CD14-positive monocyte (primary cell): ENCODE measurements at regions not wholly inside any gene's neighbourhood (a gene's known extent, or its start where the extent isn't known, plus 50 kb on each side); places are given as distances from the start of the nearest gene placed in this dataset.

Experiments used
- DNase-seq, 3 donors: peaks; one replicate each; pipeline ENCODE4 v3.0.0-alpha.2; 2011 to 2022
- H2AFZ ChIP-seq: 2 replicates; pipeline ENCODE4 v1.6.0; 2012; ENCODE audit warnings: mild to moderate bottlenecking, low read depth, low read length, inconsistent platforms; ENCODE audit not compliant: insufficient read depth, poor library complexity, severe bottlenecking
- H3K27ac ChIP-seq, 2 donors: 1 replicate in 1 of 2; 2 replicates in 1 of 2; pipeline ENCODE4 v1.5.1; 2012 to 2013; ENCODE audit warnings: low read length in 2 of 2, control low read depth in 1 of 2, inconsistent platforms in 1 of 2, low read depth in 1 of 2, mild to moderate bottlenecking in 1 of 2
- H3K27me3 ChIP-seq, 2 donors: one replicate each; pipeline versions ENCODE4 v1.6.0 to v1.6.1; 2011 to 2013; ENCODE audit warnings: low read length in 2 of 2; ENCODE audit not compliant: control insufficient read depth in 2 of 2, insufficient read depth in 2 of 2
- H3K36me3 ChIP-seq, 2 donors: replicated peaks in 1 of 2; 1 replicate in 1 of 2; 2 replicates in 1 of 2; pipeline versions ENCODE4 v1.5.1 to v1.6.1; 2012 to 2013; ENCODE audit warnings: low read length in 2 of 2, control low read depth in 1 of 2, inconsistent platforms in 1 of 2, mild to moderate bottlenecking in 1 of 2; ENCODE audit not compliant: insufficient read depth in 2 of 2, control insufficient read depth in 1 of 2
- H3K4me1 ChIP-seq, 2 donors: 1 replicate in 1 of 2; 2 replicates in 1 of 2; pipeline versions ENCODE4 v1.5.1 to v1.6.1; 2012 to 2013; ENCODE audit warnings: low read length in 2 of 2, control low read depth in 1 of 2, inconsistent platforms in 1 of 2, mild to moderate bottlenecking in 1 of 2, moderate library complexity in 1 of 2; ENCODE audit not compliant: insufficient read depth in 2 of 2, control insufficient read depth in 1 of 2
- H3K4me2 ChIP-seq: replicated peaks from 2 replicates; pipeline ENCODE3; 2012; ENCODE audit warnings: low read length, moderate library complexity, mild to moderate bottlenecking; ENCODE audit not compliant: poor library complexity, severe bottlenecking; ENCODE audit errors: extremely low read depth
- H3K4me3 ChIP-seq, 3 experiments: fragments of 200-600 bp in 1 of 3; sonication (generic) in 1 of 3; replicated peaks in 1 of 3; 1 replicate in 2 of 3; 2 replicates in 1 of 3; pipeline ENCODE4 v1.5.1; 2011 to 2013; ENCODE audit warnings: low read length in 3 of 3, mild to moderate bottlenecking in 3 of 3, control low read depth in 2 of 3, low read depth in 2 of 3, inconsistent platforms in 1 of 3, moderate library complexity in 1 of 3
- H3K79me2 ChIP-seq: 2 replicates; pipeline ENCODE4 v1.6.0; 2012; ENCODE audit warnings: mild to moderate bottlenecking, control low read depth, inconsistent platforms, low read length, moderate library complexity; ENCODE audit not compliant: insufficient read depth
- H3K9ac ChIP-seq: 2 replicates; pipeline ENCODE4 v1.6.0; 2017; ENCODE audit warnings: low read length, mild to moderate bottlenecking; ENCODE audit not compliant: insufficient read depth, poor library complexity, severe bottlenecking
- H3K9me3 ChIP-seq, 2 donors: replicated peaks in 1 of 2; 1 replicate in 1 of 2; 2 replicates in 1 of 2; pipeline versions ENCODE4 v1.5.1 to v1.6.1; 2012 to 2013; ENCODE audit warnings: low read length in 2 of 2, control low read depth in 1 of 2; ENCODE audit not compliant: control insufficient read depth in 1 of 2, insufficient read depth in 1 of 2
- H4K20me1 ChIP-seq: 2 replicates; pipeline ENCODE4 v1.6.0; 2012; ENCODE audit warnings: mild to moderate bottlenecking, low read length, control low read depth, moderate library complexity; ENCODE audit not compliant: insufficient read depth
- H3K27ac Mint-ChIP-seq, 7 donors: one replicate each; pipeline ENCODE4 v1.8.0; 2020; ENCODE audit warnings: mild to moderate bottlenecking in 7 of 7, mixed read lengths in 7 of 7, moderate library complexity in 6 of 7, inconsistent platforms in 2 of 7
- H3K27me3 Mint-ChIP-seq, 3 donors: one replicate each; pipeline ENCODE4 v1.8.0; 2021 to 2022; ENCODE audit warnings: low read depth in 3 of 3, mild to moderate bottlenecking in 3 of 3, mixed read lengths in 3 of 3, moderate library complexity in 3 of 3, inconsistent platforms in 1 of 3
- H3K36me3 Mint-ChIP-seq, 2 donors: one replicate each; pipeline ENCODE4 v1.8.0; 2020; ENCODE audit warnings: mixed read lengths in 2 of 2, inconsistent platforms in 1 of 2, mild to moderate bottlenecking in 1 of 2
- H3K4me1 Mint-ChIP-seq: one replicate; pipeline ENCODE4 v1.8.0; 2020; ENCODE audit warnings: mild to moderate bottlenecking, mixed read lengths
- H3K4me3 Mint-ChIP-seq, 2 donors: one replicate each; pipeline ENCODE4 v1.8.0; 2020; ENCODE audit warnings: mild to moderate bottlenecking in 2 of 2, mixed read lengths in 2 of 2, moderate library complexity in 1 of 2
- H3K9me3 Mint-ChIP-seq, 7 donors: one replicate each; pipeline ENCODE4 v1.8.0; 2020 to 2022; ENCODE audit warnings: mixed read lengths in 7 of 7, mild to moderate bottlenecking in 6 of 7, moderate library complexity in 6 of 7, inconsistent platforms in 2 of 7
- WGBS: methylation state at CpG from one replicate; pipeline ENCODE4 v1.1.5; 2013; ENCODE audit warnings: missing lambda C conversion rate; ENCODE audit not compliant: insufficient coverage; 5-methylcytosine and 5-hydroxymethylcytosine counted together
- intact Hi-C, 2 donors: fragments of 100-400 bp; cut with micrococcal nuclease; formaldehyde crosslinking; loops; one replicate each; pipeline versions ENCODE4 v1.15.0 to v1.15.1; 2023
- TF ChIP-seq, protein P1 (sequence below): fragments of 200-600 bp; IDR thresholded peaks from one replicate; pipeline ENCODE4 v1.8.0; 2022; ENCODE audit warnings: antibody characterized with exemption, mild to moderate bottlenecking

DNA sequence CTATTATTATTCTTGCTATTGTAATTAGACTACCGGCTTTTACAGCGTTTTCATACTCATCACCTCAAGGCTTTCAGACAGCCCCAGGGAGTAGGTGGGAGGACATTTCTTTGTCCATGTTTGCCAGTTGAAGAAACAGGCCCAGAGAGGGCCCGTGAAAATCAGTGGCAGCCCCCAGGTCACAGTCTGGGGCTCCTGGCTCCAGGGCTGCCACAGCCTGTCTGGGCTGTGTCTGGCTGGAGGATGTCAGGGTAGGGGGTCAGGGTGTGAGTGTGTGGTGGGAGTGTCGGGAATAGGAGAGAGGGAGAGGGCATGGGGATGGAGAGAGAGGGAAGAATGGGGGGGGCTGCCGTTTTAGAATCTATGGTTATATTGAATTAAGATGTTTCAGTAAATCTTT is 118.2 kb upstream of the TLE3 start:
- WGBS = 91% methylated on average over 3 of the region's 5 CpGs

DNA sequence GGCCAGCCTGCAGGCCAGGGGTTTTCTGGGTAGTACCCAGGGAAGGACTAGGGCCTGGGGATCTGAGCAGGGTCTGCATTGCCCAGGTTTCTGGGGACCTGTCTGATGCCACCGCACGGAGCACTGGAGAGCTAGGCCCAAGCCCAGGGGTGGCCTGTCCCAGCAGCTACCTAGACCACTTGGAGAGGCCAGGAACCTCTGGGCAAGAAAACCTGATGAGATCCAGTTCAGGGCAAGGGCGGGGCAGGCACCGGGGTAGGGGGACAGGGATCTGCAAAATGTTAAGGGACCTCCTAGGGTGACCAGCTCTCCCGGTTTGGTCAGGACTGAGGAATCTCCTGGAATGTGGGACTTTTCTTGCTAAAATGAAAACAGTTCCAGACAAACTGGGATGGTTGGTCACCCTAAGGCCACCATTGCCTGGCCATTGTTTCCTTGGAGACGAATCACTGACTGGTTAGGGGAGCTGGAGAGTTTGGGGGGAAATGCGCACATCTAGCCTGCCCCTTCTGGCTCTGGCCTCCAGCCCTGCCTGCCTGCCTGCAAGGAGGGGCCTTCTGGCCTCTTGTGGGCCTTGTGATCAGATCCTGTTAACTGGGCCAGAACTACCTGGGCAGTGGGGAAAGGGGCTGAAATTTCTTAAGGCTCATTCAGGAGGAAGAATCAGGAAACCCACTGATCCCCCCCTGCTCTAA is 117.4 kb upstream of the TLE3 start:
- no peaks in the 10 kb centered on the region for H3K4me1 ChIP-seq
- H3K9me3 Mint-ChIP-seq = no peaks in the 10 kb centered on the region
- H3K36me3 Mint-ChIP-seq = no peaks in the 10 kb centered on the region
- no peaks in the 10 kb centered on the region for H3K79me2 ChIP-seq
- 95% methylated on average over 7 of the region's 7 CpGs for whole genome bisulfite sequencing
- no peak overlapping the region for H2AFZ ChIP-seq
- H3K36me3 ChIP-seq = no peaks in the 10 kb centered on the region
- H3K9me3 ChIP-seq = no peaks in the 10 kb centered on the region
- H3K4me3 ChIP-seq = no peak overlapping the region
- H3K4me2 ChIP-seq = no peak overlapping the region
- intact Hi-C loops = no loop called here
- H3K27me3 ChIP-seq = no peaks in the 10 kb centered on the region
- no peak overlapping the region for H3K27ac ChIP-seq
- H3K9ac ChIP-seq = no peak overlapping the region
- TF ChIP-seq, protein P1, sequence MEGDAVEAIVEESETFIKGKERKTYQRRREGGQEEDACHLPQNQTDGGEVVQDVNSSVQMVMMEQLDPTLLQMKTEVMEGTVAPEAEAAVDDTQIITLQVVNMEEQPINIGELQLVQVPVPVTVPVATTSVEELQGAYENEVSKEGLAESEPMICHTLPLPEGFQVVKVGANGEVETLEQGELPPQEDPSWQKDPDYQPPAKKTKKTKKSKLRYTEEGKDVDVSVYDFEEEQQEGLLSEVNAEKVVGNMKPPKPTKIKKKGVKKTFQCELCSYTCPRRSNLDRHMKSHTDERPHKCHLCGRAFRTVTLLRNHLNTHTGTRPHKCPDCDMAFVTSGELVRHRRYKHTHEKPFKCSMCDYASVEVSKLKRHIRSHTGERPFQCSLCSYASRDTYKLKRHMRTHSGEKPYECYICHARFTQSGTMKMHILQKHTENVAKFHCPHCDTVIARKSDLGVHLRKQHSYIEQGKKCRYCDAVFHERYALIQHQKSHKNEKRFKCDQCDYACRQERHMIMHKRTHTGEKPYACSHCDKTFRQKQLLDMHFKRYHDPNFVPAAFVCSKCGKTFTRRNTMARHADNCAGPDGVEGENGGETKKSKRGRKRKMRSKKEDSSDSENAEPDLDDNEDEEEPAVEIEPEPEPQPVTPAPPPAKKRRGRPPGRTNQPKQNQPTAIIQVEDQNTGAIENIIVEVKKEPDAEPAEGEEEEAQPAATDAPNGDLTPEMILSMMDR = no peak
- no peak overlapping the region for H3K4me3 Mint-ChIP-seq
- H4K20me1 ChIP-seq = no peaks in the 10 kb centered on the region
- H3K27ac Mint-ChIP-seq = no peak overlapping the region
- H3K27me3 Mint-ChIP-seq = peaks cover 3 to 8% (median 6%) of the 10 kb centered on the region in 3 donors
- DNase-seq = no peak
- H3K4me1 Mint-ChIP-seq = no peaks in the 10 kb centered on the region

More for the DNA sequence above, 118.2 kb upstream of the TLE3 start:
- no peak for DNase-seq
- Mint-ChIP-seq H3K4me1 (no peaks in the 10 kb centered on the region), H3K9me3 (no peaks in the 10 kb centered on the region), H3K27me3 (peaks cover 0 to 9% (median 2%) of the 10 kb centered on the region in 3 donors), H3K4me3 (no peak overlapping the region), H3K27ac (peak overlapping the region in 1 of 7 donors; percentile 68), H3K36me3 (no peaks in the 10 kb centered on the region)
- H3K4me1 ChIP-seq = no peaks in the 10 kb centered on the region
- TF ChIP-seq, protein P1 = no peak
- intact Hi-C loops = no loop called here
- no peaks in the 10 kb centered on the region for H3K36me3 ChIP-seq
- H4K20me1 ChIP-seq = no peaks in the 10 kb centered on the region
- H3K79me2 ChIP-seq = no peaks in the 10 kb centered on the region
- no peak overlapping the region for H3K4me3 ChIP-seq
- H3K9ac ChIP-seq = no peak overlapping the region
- no peaks in the 10 kb centered on the region for H3K9me3 ChIP-seq
- H3K27me3 ChIP-seq = no peaks in the 10 kb centered on the region
- H2AFZ ChIP-seq = no peak overlapping the region
- H3K27ac ChIP-seq = no peak overlapping the region
- no peak overlapping the region for H3K4me2 ChIP-seq
